UCSD-AML1 (cell line): ENCODE measurements at regions not wholly inside any gene's neighbourhood (a gene's known extent, or its start where the extent isn't known, plus 50 kb on each side); places are given as distances from the start of the nearest gene placed in this dataset.

Source experiments
- DNase-seq: peaks from one replicate; lab custom pipeline; 2025; ENCODE audit not compliant: unreplicated experiment; lab: John Stamatoyannopoulos, UW

GRCh38 chr5:2658881-2659470 is 92.5 kb downstream of the IRX2 start:
- no peak for DNase-seq

DNA sequence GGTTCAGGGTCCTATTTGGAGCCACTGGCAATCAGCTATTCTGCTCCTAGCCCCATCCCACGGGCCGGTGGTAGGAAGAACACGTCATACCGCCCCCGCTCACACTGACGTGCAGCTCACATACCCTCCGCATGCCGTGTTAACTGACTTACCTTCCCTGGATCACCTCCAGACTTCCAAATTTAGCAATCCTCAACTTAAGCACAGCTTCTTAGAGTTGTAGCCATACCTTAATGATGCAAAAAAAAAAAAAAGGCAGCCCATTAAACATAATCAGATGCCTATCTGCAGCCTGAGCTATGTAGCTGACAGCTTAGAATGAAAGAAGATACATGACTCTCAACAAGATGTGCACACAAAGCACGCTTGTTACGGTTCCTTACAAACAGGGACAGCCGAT is 93.0 kb downstream of the IRX2 start:
- DNase-seq = no peak

GRCh38 chr5:2657151-2657550 is 94.3 kb downstream of the IRX2 start:
- no peak for DNase-seq

DNA sequence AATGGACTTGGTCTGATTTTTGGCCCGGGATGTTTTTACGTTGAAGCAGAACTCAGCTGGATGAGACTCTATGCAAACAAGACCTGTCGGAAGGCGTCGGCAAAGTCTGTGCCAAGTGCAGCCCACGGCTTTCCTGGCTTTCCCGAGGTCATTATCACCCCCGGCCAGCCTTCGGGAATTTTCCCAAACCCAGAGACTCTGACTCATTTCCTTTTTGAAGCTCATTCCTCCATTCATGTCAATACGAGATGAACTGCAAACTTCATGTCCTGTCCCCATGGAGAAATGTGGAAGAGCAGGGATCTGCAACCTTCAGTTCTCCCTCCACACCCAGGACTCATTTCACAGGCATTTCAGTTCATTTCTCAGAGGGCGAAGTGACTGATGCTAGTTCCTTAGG is 95.3 kb downstream of the IRX2 start:
- no peak for DNase-seq

DNA sequence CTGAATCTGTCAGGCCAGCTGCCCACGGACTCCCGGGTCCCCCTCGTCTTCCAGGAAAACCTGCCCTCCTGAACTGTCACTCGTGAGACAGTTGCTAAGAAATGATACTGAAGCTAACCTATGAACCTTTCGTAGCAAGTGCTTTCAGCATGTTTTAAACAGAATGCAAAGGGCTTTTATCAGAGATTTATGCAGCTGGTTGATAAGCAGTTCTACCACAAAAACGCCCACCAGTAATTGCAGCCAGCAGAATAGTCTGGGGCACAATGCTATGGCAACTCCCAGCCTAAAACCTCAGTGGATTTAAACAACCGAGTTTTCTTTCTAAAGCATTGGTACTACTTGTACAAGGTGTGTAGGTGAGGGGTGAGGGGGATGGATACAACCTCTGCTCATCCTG is 97.5 kb downstream of the IRX2 start:
- no peak for DNase-seq

- no peak for DNase-seq
Measured at GRCh38 chr5:2651116-2651515, 100.4 kb downstream of the IRX2 start.

- DNase-seq = no peak
Measured at GRCh38 chr5:2642684-2643345, 108.7 kb downstream of the IRX2 start.

GRCh38 chr5:2640717-2641116 is 110.8 kb downstream of the IRX2 start:
- DNase-seq = no peak

GRCh38 chr5:2639425-2639824 is 112.1 kb downstream of the IRX2 start:
- DNase-seq = no peak

DNA sequence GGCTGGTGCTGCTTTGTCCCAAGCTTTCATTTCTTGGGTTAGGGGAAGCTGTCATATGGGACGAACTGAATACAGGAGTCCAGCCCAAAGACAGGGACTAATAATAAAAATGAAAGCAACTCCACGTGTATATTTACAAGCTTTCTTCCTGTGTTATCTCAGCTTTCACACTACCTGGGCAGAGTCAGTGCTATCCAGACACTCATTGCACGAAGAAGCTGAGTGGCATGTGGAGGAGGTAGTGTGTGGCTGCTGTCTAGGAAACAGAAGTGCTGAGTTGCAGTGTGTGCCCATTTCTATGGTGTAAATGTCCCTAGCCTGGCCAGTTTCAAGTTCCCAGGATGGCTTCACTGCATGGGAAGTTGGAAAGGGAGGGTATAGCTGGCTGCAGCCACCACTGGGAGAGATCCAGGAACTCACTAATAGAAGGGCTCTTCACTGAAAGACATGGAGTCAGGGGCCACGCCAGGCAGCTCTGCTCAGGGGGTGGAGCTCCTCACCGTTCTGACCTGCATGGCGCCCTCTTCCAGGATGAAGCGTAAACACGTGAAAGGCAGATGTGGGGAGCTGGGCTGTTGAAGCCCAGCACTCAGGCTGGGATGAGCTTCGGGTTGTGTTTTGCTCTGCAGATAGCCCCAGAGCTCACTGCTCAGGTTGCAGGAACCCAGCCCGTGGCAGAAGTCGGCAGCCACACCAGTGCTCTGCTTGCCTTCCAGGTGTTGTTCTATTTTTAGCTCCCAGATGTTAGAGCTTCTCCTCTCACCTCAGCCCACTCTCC is 116.9 kb downstream of the IRX2 start:
- no peak for DNase-seq

GRCh38 chr5:2633992-2634391 is 117.5 kb downstream of the IRX2 start:
- DNase-seq = no peak

- DNase-seq = no peak
Measured at GRCh38 chr5:2631758-2632157, 119.7 kb downstream of the IRX2 start.

DNA sequence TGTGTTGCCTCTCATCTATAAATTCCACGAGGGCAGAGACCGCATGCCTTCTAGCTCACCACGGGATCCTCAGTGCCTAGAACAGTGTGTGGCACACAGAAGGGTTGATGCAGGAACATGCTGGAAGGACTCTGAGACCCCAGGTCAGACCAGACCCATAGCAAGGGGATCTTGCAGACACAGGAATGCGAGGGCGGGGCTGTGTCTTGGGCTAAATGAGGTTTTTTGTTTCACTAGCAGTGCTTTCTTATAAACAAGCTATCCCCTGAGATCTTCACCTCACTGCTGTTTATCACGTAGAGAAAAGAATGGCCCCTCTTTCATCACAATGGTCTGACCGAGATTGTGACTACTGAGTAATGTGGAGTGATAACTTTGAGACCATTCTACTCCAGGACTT is 122.4 kb downstream of the IRX2 start:
- no peak for DNase-seq

DNA sequence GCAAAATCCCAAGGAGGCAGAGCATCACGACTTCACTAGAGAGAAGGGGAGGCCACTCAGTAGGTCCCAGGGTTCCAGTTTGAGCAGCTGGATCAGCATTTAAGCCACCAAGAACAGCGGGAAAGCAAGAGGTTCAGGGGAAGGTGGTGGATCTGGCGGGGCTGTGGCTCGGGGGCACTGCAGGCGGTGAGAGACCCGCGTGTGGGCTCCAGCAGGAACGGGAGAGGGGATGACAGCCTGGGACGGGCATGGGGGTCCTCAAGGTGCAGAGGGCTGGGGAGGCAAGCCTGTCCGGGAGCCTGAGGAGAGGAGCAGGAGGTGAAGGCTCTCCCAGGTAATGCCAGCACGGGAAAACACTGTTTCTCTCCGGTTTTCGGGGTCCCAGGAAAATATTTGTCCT is 123.6 kb downstream of the IRX2 start:
- DNase-seq = no peak

DNA sequence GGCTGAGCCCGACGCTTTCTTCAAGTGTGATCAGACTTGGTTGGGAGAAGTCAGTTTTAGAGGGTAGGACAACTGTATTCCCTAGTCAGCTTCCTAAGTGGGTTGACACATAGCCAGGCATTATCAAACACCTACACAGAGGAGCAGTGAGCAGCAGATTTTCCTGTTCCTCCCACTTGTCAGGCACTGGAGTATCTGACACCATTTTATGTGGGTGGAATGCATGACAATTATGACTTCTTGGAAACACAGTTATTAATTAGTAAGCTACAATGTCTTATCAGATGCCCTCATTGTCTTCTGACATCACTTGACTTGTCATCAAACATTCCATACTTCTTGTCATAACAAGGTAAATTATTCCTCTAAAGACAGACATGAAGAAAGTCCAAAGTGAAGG is 124.9 kb downstream of the IRX2 start:
- no peak for DNase-seq

DNA sequence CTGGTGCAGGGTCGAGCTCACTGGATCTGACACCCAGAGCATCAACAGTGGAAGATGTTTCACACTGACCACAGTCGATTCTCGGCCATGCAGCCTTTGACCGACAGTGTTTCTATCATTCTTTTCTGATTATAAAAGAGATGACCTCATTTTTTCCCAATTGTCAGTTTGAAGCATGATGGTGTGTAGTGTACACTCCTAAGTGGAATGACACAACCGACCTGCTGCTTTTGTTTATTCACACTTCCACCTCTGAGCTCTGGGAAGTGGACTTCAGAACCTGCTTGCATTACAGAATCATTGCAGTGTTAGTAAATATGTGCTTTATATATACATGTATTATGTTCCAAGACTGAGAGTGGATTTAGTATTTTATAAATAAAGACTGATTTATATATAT is 128.6 kb downstream of the IRX2 start:
- DNase-seq = no peak

DNA sequence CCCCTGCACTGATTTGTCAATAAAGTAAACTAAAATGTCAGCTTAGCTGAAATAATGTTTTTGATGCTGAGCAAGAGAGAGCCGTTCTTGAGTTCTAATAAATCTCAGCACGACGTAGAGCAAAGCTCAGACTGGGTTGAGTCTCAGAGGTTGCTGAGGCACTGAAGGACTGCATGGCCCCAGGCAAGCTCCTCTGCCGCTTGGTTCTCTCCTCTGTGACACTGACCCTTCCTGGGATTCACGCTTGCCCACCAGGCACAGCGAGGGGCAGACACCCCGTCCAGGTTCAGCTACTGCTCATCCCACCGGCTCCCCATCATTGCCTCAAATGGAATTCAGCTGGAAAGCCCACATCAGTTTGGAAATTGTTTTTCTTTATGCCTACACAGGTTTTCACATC is 129.8 kb downstream of the IRX2 start:
- DNase-seq = no peak

GRCh38 chr5:2619216-2619615 is 132.3 kb downstream of the IRX2 start:
- no peak for DNase-seq

- DNase-seq = no peak
Measured at GRCh38 chr5:2617461-2617860, 134.0 kb downstream of the IRX2 start.

GRCh38 chr5:2615917-2616316 is 135.6 kb downstream of the IRX2 start:
- no peak for DNase-seq

GRCh38 chr5:2614571-2614970 is 136.9 kb downstream of the IRX2 start:
- no peak for DNase-seq

DNA sequence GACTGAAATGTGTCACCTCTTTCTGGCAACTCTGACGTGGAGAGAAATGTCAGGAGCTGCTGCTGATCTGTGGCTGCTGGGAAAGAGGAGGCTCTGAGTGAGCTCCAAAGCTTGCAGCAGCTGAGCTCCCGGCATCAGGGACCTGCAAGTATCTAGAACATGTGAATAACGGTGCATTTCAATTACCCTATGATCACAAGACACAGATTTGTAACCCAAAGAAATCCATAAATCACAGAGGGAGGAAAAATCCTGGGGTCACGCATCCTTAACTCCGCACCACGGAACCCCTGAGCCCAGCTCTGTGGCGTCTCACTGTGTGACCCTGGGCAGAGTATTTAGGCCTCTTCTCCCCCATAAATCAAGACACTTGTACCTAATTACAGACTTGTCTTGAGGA is 139.8 kb downstream of the IRX2 start:
- DNase-seq = no peak
